Mesothelial cell of epicardium (in vitro differentiated cells): ENCODE measurements at regions not wholly inside any gene's neighbourhood (a gene's known extent, or its start where the extent isn't known, plus 50 kb on each side); places are given as distances from the start of the nearest gene placed in this dataset.

Experiments used
- DNase-seq, 2 experiments: peaks; one replicate each; pipeline ENCODE4 v3.0.0; 2021; ENCODE audit warnings: low spot score in 2 of 2; ENCODE audit not compliant: unreplicated experiment in 2 of 2
- H3K27ac Mint-ChIP-seq: 2 replicates; pipeline ENCODE4 v1.8.0; 2021; ENCODE audit warnings: mixed read lengths
- H3K27me3 Mint-ChIP-seq: 2 replicates; pipeline ENCODE4 v1.8.0; 2021; ENCODE audit warnings: low read depth, mixed read lengths
- H3K36me3 Mint-ChIP-seq: 2 replicates; pipeline ENCODE4 v1.8.0; 2021; ENCODE audit warnings: mixed read lengths
- H3K4me1 Mint-ChIP-seq: 2 replicates; pipeline ENCODE4 v1.8.0; 2021; ENCODE audit warnings: mixed read lengths
- H3K4me3 Mint-ChIP-seq: 2 replicates; pipeline ENCODE4 v1.8.0; 2021; ENCODE audit warnings: mild to moderate bottlenecking, moderate library complexity, mixed read lengths
- H3K9me3 Mint-ChIP-seq: 2 replicates; pipeline ENCODE4 v1.8.0; 2021; ENCODE audit warnings: mixed read lengths
- TF ChIP-seq, protein P1 (sequence below): fragments of 200-600 bp; sonication (generic); IDR thresholded peaks from one replicate; pipeline ENCODE4 v1.5.0; 2021; ENCODE audit warnings: antibody characterized with exemption; ENCODE audit not compliant: unreplicated experiment

- DNase-seq, result no peak
- Mint-ChIP-seq H3K36me3 (no peaks in the 10 kb centered on the region), H3K9me3 (no peaks in the 10 kb centered on the region), H3K27ac (no peak overlapping the region), H3K4me1 (peaks cover 6% of the 10 kb centered on the region), H3K27me3 (peaks cover 64% of the 10 kb centered on the region), H3K4me3 (no peak overlapping the region)
- TF ChIP-seq, protein P1, sequence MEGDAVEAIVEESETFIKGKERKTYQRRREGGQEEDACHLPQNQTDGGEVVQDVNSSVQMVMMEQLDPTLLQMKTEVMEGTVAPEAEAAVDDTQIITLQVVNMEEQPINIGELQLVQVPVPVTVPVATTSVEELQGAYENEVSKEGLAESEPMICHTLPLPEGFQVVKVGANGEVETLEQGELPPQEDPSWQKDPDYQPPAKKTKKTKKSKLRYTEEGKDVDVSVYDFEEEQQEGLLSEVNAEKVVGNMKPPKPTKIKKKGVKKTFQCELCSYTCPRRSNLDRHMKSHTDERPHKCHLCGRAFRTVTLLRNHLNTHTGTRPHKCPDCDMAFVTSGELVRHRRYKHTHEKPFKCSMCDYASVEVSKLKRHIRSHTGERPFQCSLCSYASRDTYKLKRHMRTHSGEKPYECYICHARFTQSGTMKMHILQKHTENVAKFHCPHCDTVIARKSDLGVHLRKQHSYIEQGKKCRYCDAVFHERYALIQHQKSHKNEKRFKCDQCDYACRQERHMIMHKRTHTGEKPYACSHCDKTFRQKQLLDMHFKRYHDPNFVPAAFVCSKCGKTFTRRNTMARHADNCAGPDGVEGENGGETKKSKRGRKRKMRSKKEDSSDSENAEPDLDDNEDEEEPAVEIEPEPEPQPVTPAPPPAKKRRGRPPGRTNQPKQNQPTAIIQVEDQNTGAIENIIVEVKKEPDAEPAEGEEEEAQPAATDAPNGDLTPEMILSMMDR, result no peak
Observed at GRCh38 chr1:5478156-5478695, 514.0 kb downstream of the NPHP4 start.

DNA sequence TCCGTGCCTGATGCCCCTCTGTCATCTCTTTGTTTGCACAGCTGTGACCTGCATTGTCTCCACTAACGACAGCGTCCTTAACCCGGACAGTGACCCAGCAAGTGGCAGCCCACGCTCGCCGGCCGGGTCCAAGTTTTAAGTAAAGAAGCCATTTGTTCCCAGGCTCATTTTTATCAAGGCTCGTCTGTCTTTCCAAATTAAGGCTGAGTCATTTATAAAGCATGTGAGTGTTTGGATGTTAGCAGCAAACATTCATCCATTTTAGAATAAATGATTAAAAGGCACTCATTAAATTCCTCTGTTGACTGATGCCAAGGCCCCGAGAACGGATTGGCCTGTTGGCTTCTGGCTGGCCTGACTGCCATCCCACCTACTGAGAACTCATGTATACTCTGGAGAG is 514.5 kb downstream of the NPHP4 start:
- TF ChIP-seq, protein P1, result no peak
- Mint-ChIP-seq H3K27me3 (peaks cover 60% of the 10 kb centered on the region), H3K4me1 (peaks cover 6% of the 10 kb centered on the region), H3K36me3 (no peaks in the 10 kb centered on the region), H3K9me3 (no peaks in the 10 kb centered on the region), H3K4me3 (no peak overlapping the region), H3K27ac (no peak overlapping the region)
- no peak for DNase-seq

DNA sequence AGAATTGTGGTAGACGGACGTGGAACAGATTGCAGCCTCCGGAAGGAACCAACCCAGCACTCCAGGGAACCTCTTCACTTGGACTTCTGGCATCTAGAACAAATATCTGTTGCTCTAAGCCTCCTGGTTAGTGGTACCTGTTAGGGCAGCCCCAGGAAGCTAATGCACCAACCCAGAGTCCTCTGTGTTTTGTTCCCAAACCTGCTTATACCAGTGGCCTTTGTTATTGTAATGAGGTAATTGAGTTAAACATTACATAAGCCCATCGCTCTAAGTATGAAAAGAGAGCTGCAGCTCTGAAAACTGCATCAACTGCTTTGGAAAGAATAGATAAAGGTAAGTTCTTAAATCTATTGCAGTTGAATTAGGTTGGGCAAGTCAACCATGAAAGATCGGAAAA is 516.7 kb downstream of the NPHP4 start:
- TF ChIP-seq, protein P1, result no peak
- H3K9me3 Mint-ChIP-seq, result no peaks in the 10 kb centered on the region
- peaks cover 49% of the 10 kb centered on the region for H3K27me3 Mint-ChIP-seq

GRCh38 chr1:5473268-5473667 is 519.0 kb downstream of the NPHP4 start:
- Mint-ChIP-seq H3K27ac (no peak overlapping the region), H3K4me1 (no peaks in the 10 kb centered on the region), H3K4me3 (no peak overlapping the region), H3K36me3 (no peaks in the 10 kb centered on the region), H3K27me3 (peaks cover 41% of the 10 kb centered on the region), H3K9me3 (no peaks in the 10 kb centered on the region)
- TF ChIP-seq, protein P1, result no peak
- DNase-seq, result no peak

More for the DNA sequence above, 516.7 kb downstream of the NPHP4 start:
- Mint-ChIP-seq H3K4me3 (no peak overlapping the region), H3K36me3 (no peaks in the 10 kb centered on the region), H3K27ac (no peak overlapping the region), H3K4me1 (peaks cover 2% of the 10 kb centered on the region)
- DNase-seq, result no peak

DNA sequence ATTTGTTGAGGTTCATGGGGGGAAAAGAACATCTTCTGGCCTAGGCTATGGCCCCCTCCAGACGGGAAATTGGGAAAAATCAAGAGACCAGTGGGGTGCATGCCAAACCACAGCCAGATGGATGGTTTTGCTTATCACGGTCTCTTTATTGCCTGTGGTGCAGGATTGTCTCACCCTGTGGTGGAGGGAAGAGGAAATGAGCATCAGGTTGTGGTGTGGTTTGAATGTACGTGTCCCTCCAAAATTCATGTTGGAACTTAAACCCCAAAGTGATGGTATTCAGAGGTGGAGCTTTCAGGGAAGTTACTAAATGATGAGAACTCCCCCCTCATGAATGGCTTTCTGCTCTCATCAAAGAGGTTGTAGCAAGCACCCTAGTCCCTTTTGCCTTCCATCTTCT is 525.7 kb downstream of the NPHP4 start:
- H3K27ac Mint-ChIP-seq, result no peak overlapping the region
- TF ChIP-seq, protein P1, result no peak
- no peaks in the 10 kb centered on the region for H3K36me3 Mint-ChIP-seq
- H3K27me3 Mint-ChIP-seq, result peaks cover 12% of the 10 kb centered on the region
- no peak for DNase-seq
- no peak overlapping the region for H3K4me3 Mint-ChIP-seq
- peaks cover 8% of the 10 kb centered on the region for H3K4me1 Mint-ChIP-seq
- peaks cover 12% of the 10 kb centered on the region for H3K9me3 Mint-ChIP-seq

DNA sequence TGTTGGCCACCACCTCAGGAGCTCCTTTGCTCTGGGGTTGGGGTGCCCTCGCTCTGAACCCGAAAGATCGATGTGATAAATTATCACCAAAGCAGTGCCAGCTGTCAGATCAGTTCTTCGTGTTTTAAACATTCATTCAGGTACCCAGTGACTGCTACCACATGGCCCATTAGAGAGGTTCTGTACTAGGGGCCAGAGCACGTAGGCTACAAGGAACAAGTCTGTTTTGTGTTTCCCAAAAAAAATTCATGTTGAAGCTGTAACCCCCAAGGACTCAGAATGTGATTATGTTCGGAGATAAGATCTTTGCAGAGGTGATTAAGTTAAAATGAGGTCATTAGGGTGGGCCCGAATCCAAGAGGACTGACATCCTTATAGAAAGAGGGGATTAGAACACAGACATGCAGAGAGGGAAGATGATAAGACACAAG is 526.9 kb downstream of the NPHP4 start:
- Mint-ChIP-seq H3K4me3 (no peak overlapping the region), H3K27me3 (peaks cover 8% of the 10 kb centered on the region), H3K27ac (peak overlapping the region; percentile 77), H3K9me3 (peaks cover 12% of the 10 kb centered on the region), H3K36me3 (no peaks in the 10 kb centered on the region), H3K4me1 (peaks cover 8% of the 10 kb centered on the region)
- no peak for DNase-seq
- TF ChIP-seq, protein P1, result no peak
